Heart left ventricle (tissue), 16 donors: ENCODE measurements at regions not wholly inside any gene's neighbourhood (a gene's known extent, or its start where the extent isn't known, plus 50 kb on each side); places are given as distances from the start of the nearest gene placed in this dataset.

Experiments used
- ATAC-seq, 4 donors: fragments of 200-7000 bp; cut with Tn5 transposase; one replicate each; pipeline ENCODE4 v1.9.1; 2020 to 2022; ENCODE audit warnings: moderate library complexity in 4 of 4, mild to moderate bottlenecking in 3 of 4, moderate number of reproducible peaks in 1 of 4
- DNase-seq, 5 donors: peaks; one replicate each; pipeline ENCODE4 v3.0.0-alpha.2; 2020
- H3K27ac ChIP-seq, 12 donors: fragments of 200-600 bp; sonication (generic) in 4 of 12; one replicate each; pipeline versions ENCODE4 v1.5.0 to v1.8.0; 2016 to 2022; ENCODE audit warnings: mild to moderate bottlenecking in 2 of 12
- H3K27me3 ChIP-seq, 9 donors: fragments of 200-600 bp; sonication (generic) in 2 of 9; one replicate each; pipeline versions ENCODE4 v1.5.1 to v1.8.0; 2016 to 2022; ENCODE audit warnings: mild to moderate bottlenecking in 3 of 9
- H3K36me3 ChIP-seq, 9 donors: fragments of 200-600 bp; sonication (generic) in 2 of 9; one replicate each; pipeline versions ENCODE4 v1.5.0 to v1.8.0; 2018 to 2022; ENCODE audit warnings: mild to moderate bottlenecking in 2 of 9
- H3K4me1 ChIP-seq, 12 donors: fragments of 200-600 bp; sonication (generic) in 4 of 12; one replicate each; pipeline versions ENCODE4 v1.5.0 to v1.8.0; 2016 to 2022; ENCODE audit warnings: mild to moderate bottlenecking in 3 of 12
- H3K4me3 ChIP-seq, 12 donors: fragments of 200-600 bp; sonication (generic) in 4 of 12; one replicate each; pipeline versions ENCODE4 v1.5.0 to v1.8.0; 2017 to 2022; ENCODE audit warnings: mild to moderate bottlenecking in 9 of 12, moderate library complexity in 4 of 12
- H3K9me3 ChIP-seq, 12 donors: fragments of 200-600 bp; sonication (generic) in 4 of 12; one replicate each; pipeline versions ENCODE4 v1.5.0 to v1.8.0; 2016 to 2022; ENCODE audit warnings: mild to moderate bottlenecking in 1 of 12
- CTCF ChIP-seq, 12 donors: fragments of 200-600 bp; sonication (generic) in 4 of 12; IDR thresholded peaks; one replicate each; pipeline versions ENCODE4 v1.5.0 to v1.8.0; 2018 to 2022; ENCODE audit warnings: antibody characterized with exemption in 12 of 12, mild to moderate bottlenecking in 5 of 12
- POLR2A ChIP-seq, 2 donors: fragments of 450-650 bp; IDR thresholded peaks; one replicate each; pipeline ENCODE4 v1.6.1; 2017; ENCODE audit warnings: antibody characterized with exemption in 2 of 2, mild to moderate bottlenecking in 2 of 2, moderate library complexity in 2 of 2
- WGBS, 4 donors: extraction: QIAGEN DNeasy Blood & Tissue Kit in 2 of 4; methylation state at CpG; one replicate each; pipeline versions ENCODE4 v1.1.5 to v1.1.7; 2013 to 2018; 5-methylcytosine and 5-hydroxymethylcytosine counted together
- intact Hi-C, 10 donors: fragments of 100-400 bp; cut with DNase I; formaldehyde crosslinking; loops; one replicate each; pipeline versions ENCODE4 v1.11.1 to v1.14.2; 2022
- donor health status: ischemic (EF 13 %, LVEDD 7.1; RV severe dilation, severe dysfunction).
- donor health status: healthy with polysubstance abuse.
- donor health status: DM: no; HTN: yes; CAD: no.
- donor health status: DM: no; HTN: no; CAD: no.
- donor health status: ischemic (EF 25% LVEDD 6.9; RV normal size, moderate dysfunction).
- donor health status: ischemic (EF 25% LVEDD 5.7; RV mildly dilated, moderate dysfunction).
- donor health status: healthy.
- donor health status: DM: yes; HTN: yes; CAD: no.
- donor health status: ischemic (EF 35%, LVEDD 5.7; RV mildly dilated, moderate dysfunction).
- donor health status: nonischemic (EF 11% LVEDD 7.7; RV severe dilation, severe dysfunction).
- donor health status: DM: yes; HTN: yes; CAD: no.
- donor health status: PGD.
- donor health status: ischemic (EF 29% LVEDD 5.4; RV normal size, mild dysfunction).
- donor health status: nonischemic (EF 23%, LVEDD 6.1; RV moderate dilation, normal function).

GRCh38 chr5:162699361-162699760, 631.8 kb downstream of the GABRG2 start:
- Histone ChIP-seq H3K27me3 (no peaks in the 10 kb centered on the region), H3K4me1 (no peaks in the 10 kb centered on the region), H3K27ac (no peak overlapping the region), H3K4me3 (no peak overlapping the region), H3K9me3 (peaks cover 0 to 4% (median 0%) of the 10 kb centered on the region in 12 donors), H3K36me3 (no peaks in the 10 kb centered on the region)
- WGBS, 4 donors = 55 to 70% (median 65%) methylated on average over 4 of the region's 4 CpGs
- intact Hi-C loops = no loop called here
- DNase-seq = no peak
- ATAC-seq = no peak
- TF ChIP-seq POLR2A (IDR thresholded peaks at IDR 0.05) = no peak
- peak in 1 of 12 donors; percentile 17 for TF ChIP-seq CTCF (IDR thresholded peaks at IDR 0.05)

- H3K4me3 ChIP-seq = no peak overlapping the region
- no peaks in the 10 kb centered on the region for H3K36me3 ChIP-seq
- DNase-seq (no peak), ATAC-seq (no peak)
- no peak overlapping the region for H3K27ac ChIP-seq
- H3K27me3 ChIP-seq = no peaks in the 10 kb centered on the region
- H3K4me1 ChIP-seq = no peaks in the 10 kb centered on the region
- 56 to 76% (median 66%) methylated on average over 2 of the region's 2 CpGs for WGBS, 4 donors
- TF ChIP-seq POLR2A (IDR thresholded peaks at IDR 0.05) (no peak), CTCF (IDR thresholded peaks at IDR 0.05) (no peak)
- intact Hi-C loops = no loop called here
- H3K9me3 ChIP-seq = no peaks in the 10 kb centered on the region
These were observed 636.3 kb downstream of the GABRG2 start for GRCh38 chr5:162703914-162704313.

GRCh38 chr5:162711244-162711643, 643.7 kb downstream of the GABRG2 start:
- H3K4me1 ChIP-seq = no peaks in the 10 kb centered on the region
- TF ChIP-seq POLR2A (IDR thresholded peaks at IDR 0.05) = no peak
- no peak for TF ChIP-seq CTCF (IDR thresholded peaks at IDR 0.05)
- no peak overlapping the region for H3K4me3 ChIP-seq
- 62 to 76% (median 67%) methylated on average over 4 of the region's 4 CpGs for WGBS, 4 donors
- DNase-seq (no peak), ATAC-seq (no peak)
- intact Hi-C loops = no loop called here
- peaks cover 0 to 11% (median 0%) of the 10 kb centered on the region in 12 donors for H3K9me3 ChIP-seq
- no peak overlapping the region for H3K27ac ChIP-seq
- no peaks in the 10 kb centered on the region for H3K36me3 ChIP-seq
- no peaks in the 10 kb centered on the region for H3K27me3 ChIP-seq

GRCh38 chr5:162719720-162720119, 652.1 kb downstream of the GABRG2 start:
- no peaks in the 10 kb centered on the region for H3K4me1 ChIP-seq
- peaks cover 0 to 38% (median 7%) of the 10 kb centered on the region in 12 donors for H3K9me3 ChIP-seq
- no peak overlapping the region for H3K4me3 ChIP-seq
- H3K36me3 ChIP-seq = no peaks in the 10 kb centered on the region
- intact Hi-C loops = no loop called here
- ATAC-seq (no peak), DNase-seq (no peak)
- no peaks in the 10 kb centered on the region for H3K27me3 ChIP-seq
- no peak for TF ChIP-seq CTCF (IDR thresholded peaks at IDR 0.05)
- no peak for TF ChIP-seq POLR2A (IDR thresholded peaks at IDR 0.05)
- H3K27ac ChIP-seq = no peak overlapping the region
